Embryonic facial prominence (tissue), 1 donor: ENCODE measurements at regions not wholly inside any gene's neighbourhood (a gene's known extent, or its start where the extent isn't known, plus 50 kb on each side); places are given as distances from the start of the nearest gene placed in this dataset.
"Not testable (repeated sequence)": the region's sequence is repeated elsewhere in the genome, so short reads cannot be mapped to it uniquely, and the experiment has no call there.

Experiments
- DNase-seq: peaks from one replicate; pipeline ENCODE4 v3.0.0-alpha.2; 2016; ENCODE audit errors: extremely low spot score

- no peak for DNase-seq
These were observed 67.4 kb upstream of the PTCH1 start for GRCh38 chr9:95584176-95584575.

- no peak for DNase-seq
These were observed 65.1 kb upstream of the PTCH1 start for GRCh38 chr9:95581900-95582299.

GRCh38 chr9:95580812-95581761 lies 64.3 kb upstream of the PTCH1 start:
- DNase-seq, result no peak

GRCh38 chr9:95574866-95575553 lies 58.2 kb upstream of the PTCH1 start:
- no peak for DNase-seq

GRCh38 chr9:95574176-95574575 lies 57.4 kb upstream of the PTCH1 start:
- no peak for DNase-seq

- DNase-seq, result no peak
These were observed 56.7 kb upstream of the PTCH1 start for GRCh38 chr9:95573463-95573862.

GRCh38 chr9:95572381-95573151 lies 55.8 kb upstream of the PTCH1 start:
- no peak for DNase-seq

- no peak for DNase-seq
These were observed 53.9 kb upstream of the PTCH1 start for GRCh38 chr9:95570646-95571045.

- DNase-seq, result peak; percentile 36
These were observed 53.4 kb upstream of the PTCH1 start for GRCh38 chr9:95570150-95570549.

- DNase-seq, result not testable (repeated sequence)
These were observed 52.0 kb upstream of the PTCH1 start for GRCh38 chr9:95568735-95569134.
